ENCODE measurements at regions not wholly inside any gene's neighbourhood (a gene's known extent, or its start where the extent isn't known, plus 50 kb on each side); places are given as distances from the start of the nearest gene placed in this dataset.

DNA sequence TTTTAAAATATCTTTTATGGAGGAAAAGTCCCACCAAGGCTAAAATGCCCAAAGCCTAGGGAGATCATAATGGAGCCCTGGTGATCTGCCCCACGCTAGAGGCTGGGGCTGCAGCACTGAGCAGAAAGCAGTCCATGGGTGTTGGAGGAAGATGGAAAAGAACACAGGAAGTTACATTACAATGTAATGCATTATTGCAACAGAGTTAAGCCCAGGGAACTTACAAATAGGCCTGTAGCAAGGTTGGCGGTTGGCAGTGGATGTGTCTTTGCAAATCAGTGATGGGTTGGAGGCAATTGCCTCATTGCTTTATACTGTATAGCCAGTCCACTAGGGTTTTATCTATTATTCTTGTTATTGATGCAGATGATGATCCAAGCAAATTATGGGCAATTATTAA is 399.9 kb downstream of the NDFIP2 start:
- no peak for TF ChIP-seq CTCF (conservative IDR thresholded peaks at IDR 0.05; ENCODE audit: low read depth, low read length)
- no peak for TF ChIP-seq EZH2 (IDR thresholded peaks at IDR 0.05; ENCODE audit: borderline replicate concordance, low read depth, low read length, poor library complexity, severe bottlenecking)
